ENCODE measurements at regions not wholly inside any gene's neighbourhood (a gene's known extent, or its start where the extent isn't known, plus 50 kb on each side); places are given as distances from the start of the nearest gene placed in this dataset.

DNA sequence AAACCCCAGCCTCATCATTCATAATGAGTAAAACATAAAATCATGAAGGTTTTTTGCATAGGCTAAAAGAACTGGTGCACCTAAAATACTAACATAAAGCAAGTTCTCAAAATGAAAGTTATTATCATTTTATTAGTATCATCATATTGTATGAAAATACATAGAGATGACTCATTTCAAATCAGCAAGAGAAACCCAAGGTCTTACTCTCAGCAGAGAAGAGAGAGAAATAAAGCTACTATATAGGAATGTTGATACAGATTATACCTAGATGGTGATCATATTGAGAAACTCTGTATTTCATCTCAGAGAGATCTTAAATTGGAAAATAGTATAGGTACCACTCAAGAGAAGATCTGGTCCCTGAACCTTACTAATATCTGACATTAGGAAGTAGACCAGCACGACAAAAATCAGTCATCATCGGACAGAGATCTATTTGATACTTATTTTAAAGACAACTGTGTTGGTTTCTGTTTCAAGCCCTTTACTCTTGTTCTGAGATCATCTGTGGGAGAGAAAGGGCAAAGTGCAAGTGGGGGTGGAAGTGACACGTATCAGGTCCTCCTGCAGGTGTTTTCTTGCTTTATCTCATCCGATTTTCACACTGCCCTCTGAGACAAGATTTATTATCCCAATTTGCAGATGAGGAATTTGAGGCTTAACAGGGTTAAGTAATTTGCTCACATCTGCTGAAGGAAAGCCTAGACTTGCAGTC, 532.3 kb downstream of the MAFB start:
- no peak for DNase-seq (ENCODE audit: extremely low read depth, low read depth)
- TF ChIP-seq CTCF (IDR thresholded peaks at IDR 0.05; ENCODE audit: low read depth, low read length) = no peak

DNA sequence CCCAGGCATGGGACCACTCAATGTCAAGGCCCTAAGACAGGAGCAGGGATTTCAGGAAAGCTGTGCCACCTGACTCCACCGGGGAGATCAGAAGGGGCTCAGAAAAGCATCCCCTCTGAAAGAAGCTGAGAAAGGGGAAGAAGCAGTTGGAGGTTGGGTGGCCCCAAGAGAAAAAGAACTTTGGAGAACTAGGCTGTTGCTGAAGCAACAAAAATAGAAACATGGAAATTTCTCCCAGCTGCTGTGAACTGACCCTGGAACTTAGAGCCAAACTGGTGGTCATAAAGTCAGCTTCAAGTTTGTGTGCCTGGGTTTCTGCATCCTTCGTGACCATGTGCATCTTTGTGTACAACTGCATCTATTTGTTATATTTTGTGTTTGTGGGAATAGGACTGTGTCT, 534.5 kb downstream of the MAFB start:
- TF ChIP-seq CTCF (IDR thresholded peaks at IDR 0.05; ENCODE audit: low read depth, low read length) = no peak
- no peak for DNase-seq (ENCODE audit: extremely low read depth, low read depth)

- DNase-seq (ENCODE audit: extremely low read depth, low read depth) = no peak
- TF ChIP-seq CTCF (IDR thresholded peaks at IDR 0.05; ENCODE audit: low read depth, low read length) = no peak
These were observed 540.1 kb downstream of the MAFB start for GRCh38 chr20:40148886-40149285.

DNA sequence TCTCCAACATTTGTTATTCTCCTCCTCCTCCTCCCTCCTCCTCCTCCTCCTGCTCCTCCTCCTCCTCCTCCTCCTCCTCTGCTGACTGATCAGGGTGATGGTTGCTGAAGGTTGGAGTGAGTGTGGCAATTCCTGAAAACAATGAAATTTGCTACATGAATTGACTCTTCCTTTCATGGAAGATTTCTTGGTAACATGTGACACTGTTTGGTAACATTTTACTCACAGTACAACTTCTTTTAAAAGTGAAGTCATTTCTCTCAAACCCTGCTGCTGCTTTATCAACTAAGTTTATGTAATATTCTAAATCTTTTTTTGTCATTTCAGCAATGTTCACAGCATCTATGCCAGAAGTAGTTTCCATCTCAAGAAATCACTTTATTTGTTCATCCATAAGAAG, 543.0 kb downstream of the MAFB start:
- TF ChIP-seq CTCF (IDR thresholded peaks at IDR 0.05; ENCODE audit: low read depth, low read length) = no peak
- no peak for DNase-seq (ENCODE audit: extremely low read depth, low read depth)

DNA sequence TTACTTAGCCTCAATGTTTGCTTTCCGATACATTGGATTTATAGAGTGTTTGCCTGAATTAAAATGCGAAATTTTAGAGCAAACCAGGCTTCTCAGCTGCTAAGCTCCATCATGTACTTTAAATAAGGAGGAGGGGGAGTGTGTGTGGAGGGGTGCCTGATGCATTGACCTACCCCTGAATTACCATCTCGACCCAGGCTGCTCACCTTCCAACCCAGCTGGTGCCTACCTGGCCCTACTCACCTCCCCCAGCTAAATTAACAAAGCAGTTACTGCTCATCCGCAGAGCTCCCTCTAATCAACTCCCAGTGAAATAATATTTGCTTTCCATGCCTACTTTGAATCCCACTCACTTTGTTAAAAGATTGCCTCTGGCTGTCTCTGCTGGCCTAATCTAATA, 544.5 kb downstream of the MAFB start:
- no peak for TF ChIP-seq CTCF (IDR thresholded peaks at IDR 0.05; ENCODE audit: low read depth, low read length)
- no peak for DNase-seq (ENCODE audit: extremely low read depth, low read depth)

DNA sequence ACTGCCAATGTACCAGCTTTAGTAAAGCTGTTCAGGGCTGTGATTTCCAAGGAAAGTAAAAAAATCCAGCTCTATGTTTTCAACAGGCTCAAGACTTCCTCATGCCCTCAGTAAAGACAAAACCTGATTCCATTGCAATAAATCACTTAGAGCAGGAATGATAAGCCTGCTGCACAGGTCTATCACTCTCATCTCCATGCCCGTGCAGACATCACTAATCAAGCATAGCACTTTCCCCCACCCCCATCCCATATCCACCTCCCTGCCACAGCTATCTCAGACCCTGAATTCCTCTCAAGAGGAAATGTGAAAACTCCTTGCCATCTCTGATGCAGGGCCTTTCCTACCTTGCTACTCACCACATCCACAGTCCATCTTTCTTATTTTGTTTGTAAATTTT, 554.9 kb downstream of the MAFB start:
- TF ChIP-seq CTCF (IDR thresholded peaks at IDR 0.05; ENCODE audit: low read depth, low read length) = no peak
- no peak for DNase-seq (ENCODE audit: extremely low read depth, low read depth)

DNA sequence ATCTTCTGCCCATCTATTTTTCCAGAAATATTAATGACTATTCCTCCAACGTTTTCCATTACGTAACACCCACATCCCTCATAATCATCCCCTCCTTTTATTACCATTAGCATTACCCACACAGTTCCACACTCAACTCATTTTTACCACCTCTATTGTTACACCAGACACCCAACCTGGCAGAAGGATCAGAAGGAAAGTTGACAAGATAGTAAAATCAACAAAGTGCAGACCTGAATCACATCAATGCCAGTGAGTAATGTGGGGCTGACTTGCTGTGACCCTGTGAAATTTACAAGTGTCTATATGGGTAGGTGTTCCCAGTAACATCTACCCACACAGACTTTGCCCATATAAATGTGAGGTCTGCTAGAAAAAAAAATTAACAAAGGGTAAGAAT, 568.2 kb downstream of the MAFB start:
- no peak for TF ChIP-seq CTCF (IDR thresholded peaks at IDR 0.05; ENCODE audit: low read depth, low read length)
- DNase-seq (ENCODE audit: extremely low read depth, low read depth) = no peak
